Nephron progenitor cell (in vitro differentiated cells): ENCODE measurements at regions not wholly inside any gene's neighbourhood (a gene's known extent, or its start where the extent isn't known, plus 50 kb on each side); places are given as distances from the start of the nearest gene placed in this dataset.

Experiments
- DNase-seq: peaks from one replicate; pipeline ENCODE4 v3.0.0; 2021
- H3K27ac Mint-ChIP-seq: 2 replicates; pipeline ENCODE4 v1.8.0; 2021; ENCODE audit warnings: mild to moderate bottlenecking, moderate library complexity, mixed read lengths
- H3K27me3 Mint-ChIP-seq: 2 replicates; pipeline ENCODE4 v1.8.0; 2021; ENCODE audit warnings: mild to moderate bottlenecking, low read depth, mixed read lengths; ENCODE audit not compliant: poor library complexity
- H3K36me3 Mint-ChIP-seq: 2 replicates; pipeline ENCODE4 v1.8.0; 2021; ENCODE audit warnings: low read depth, mixed read lengths
- H3K4me1 Mint-ChIP-seq: 2 replicates; pipeline ENCODE4 v1.8.0; 2021; ENCODE audit warnings: mixed read lengths
- H3K4me3 Mint-ChIP-seq: 2 replicates; pipeline ENCODE4 v1.8.0; 2021; ENCODE audit warnings: mild to moderate bottlenecking, moderate library complexity, mixed read lengths
- H3K9me3 Mint-ChIP-seq: 2 replicates; pipeline ENCODE4 v1.8.0; 2021; ENCODE audit warnings: mild to moderate bottlenecking, moderate library complexity, mixed read lengths
- TF ChIP-seq, protein P1 (sequence below): fragments of 200-600 bp; sonication (generic); IDR thresholded peaks from 2 replicates; pipeline ENCODE4 v1.5.0; 2021; ENCODE audit warnings: antibody characterized with exemption

- Mint-ChIP-seq H3K36me3 (no peaks in the 10 kb centered on the region), H3K9me3 (peaks cover 25% of the 10 kb centered on the region)
These were observed 623.3 kb downstream of the NSUN3 start for GRCh38 chr3:94686208-94686607.

GRCh38 chr3:94693997-94694640 is 631.3 kb downstream of the NSUN3 start:
- Mint-ChIP-seq H3K9me3 (no peaks in the 10 kb centered on the region), H3K4me1 (no peaks in the 10 kb centered on the region), H3K4me3 (no peak overlapping the region), H3K36me3 (no peaks in the 10 kb centered on the region), H3K27ac (no peak overlapping the region), H3K27me3 (no peaks in the 10 kb centered on the region)
- no peak for DNase-seq
- TF ChIP-seq, protein P1, sequence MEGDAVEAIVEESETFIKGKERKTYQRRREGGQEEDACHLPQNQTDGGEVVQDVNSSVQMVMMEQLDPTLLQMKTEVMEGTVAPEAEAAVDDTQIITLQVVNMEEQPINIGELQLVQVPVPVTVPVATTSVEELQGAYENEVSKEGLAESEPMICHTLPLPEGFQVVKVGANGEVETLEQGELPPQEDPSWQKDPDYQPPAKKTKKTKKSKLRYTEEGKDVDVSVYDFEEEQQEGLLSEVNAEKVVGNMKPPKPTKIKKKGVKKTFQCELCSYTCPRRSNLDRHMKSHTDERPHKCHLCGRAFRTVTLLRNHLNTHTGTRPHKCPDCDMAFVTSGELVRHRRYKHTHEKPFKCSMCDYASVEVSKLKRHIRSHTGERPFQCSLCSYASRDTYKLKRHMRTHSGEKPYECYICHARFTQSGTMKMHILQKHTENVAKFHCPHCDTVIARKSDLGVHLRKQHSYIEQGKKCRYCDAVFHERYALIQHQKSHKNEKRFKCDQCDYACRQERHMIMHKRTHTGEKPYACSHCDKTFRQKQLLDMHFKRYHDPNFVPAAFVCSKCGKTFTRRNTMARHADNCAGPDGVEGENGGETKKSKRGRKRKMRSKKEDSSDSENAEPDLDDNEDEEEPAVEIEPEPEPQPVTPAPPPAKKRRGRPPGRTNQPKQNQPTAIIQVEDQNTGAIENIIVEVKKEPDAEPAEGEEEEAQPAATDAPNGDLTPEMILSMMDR: no peak

More at GRCh38 chr3:94686208-94686607, 623.3 kb downstream of the NSUN3 start:
- no peak overlapping the region for H3K4me3 Mint-ChIP-seq
- H3K4me1 Mint-ChIP-seq: no peaks in the 10 kb centered on the region
- H3K27me3 Mint-ChIP-seq: no peaks in the 10 kb centered on the region
- no peak overlapping the region for H3K27ac Mint-ChIP-seq
- no peak for DNase-seq
- TF ChIP-seq, protein P1: no peak

DNA sequence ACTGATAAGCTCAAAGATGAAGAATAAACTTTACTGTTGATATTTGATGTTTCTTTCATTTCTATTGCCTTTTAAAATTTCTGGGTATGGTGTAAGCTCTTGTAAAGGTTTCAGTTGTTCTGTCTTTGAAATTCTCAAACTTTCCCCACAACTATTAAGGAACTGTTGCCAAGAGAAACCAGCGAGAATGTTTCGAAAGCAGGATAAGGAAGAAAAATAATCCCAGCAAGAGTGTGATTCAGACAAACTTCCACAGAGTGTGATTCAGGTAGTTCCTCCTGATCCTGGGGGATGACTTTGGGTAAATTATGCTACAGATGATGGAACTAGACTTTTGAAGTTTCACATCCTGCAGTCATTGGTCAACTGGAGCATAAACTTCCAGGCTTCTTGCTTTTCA is 632.0 kb downstream of the NSUN3 start:
- DNase-seq: no peak
- no peak overlapping the region for H3K4me3 Mint-ChIP-seq
- no peaks in the 10 kb centered on the region for H3K27me3 Mint-ChIP-seq
- TF ChIP-seq, protein P1: no peak
- H3K4me1 Mint-ChIP-seq: no peaks in the 10 kb centered on the region
- H3K36me3 Mint-ChIP-seq: no peaks in the 10 kb centered on the region
- H3K27ac Mint-ChIP-seq: no peak overlapping the region
- H3K9me3 Mint-ChIP-seq: no peaks in the 10 kb centered on the region

DNA sequence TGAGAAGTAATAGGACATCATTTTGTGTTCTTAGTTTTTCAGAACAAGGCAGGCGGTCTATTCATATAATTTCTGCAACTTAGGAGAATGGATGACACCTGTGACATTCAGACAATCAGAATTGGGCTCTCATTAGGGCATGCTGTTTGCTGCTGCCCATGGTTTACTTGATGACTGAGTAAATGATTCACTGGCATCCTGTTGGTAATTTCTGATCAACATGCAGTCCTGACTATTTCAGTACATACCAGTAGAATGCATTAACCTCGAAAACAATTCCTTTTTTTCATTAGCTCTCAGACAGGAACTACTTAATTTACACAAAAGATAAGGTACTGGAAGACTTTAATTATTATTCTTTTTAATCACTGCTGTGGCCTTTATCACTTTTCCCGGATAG is 641.6 kb downstream of the NSUN3 start:
- H3K4me1 Mint-ChIP-seq: no peaks in the 10 kb centered on the region
- H3K27me3 Mint-ChIP-seq: no peaks in the 10 kb centered on the region
- H3K9me3 Mint-ChIP-seq: no peaks in the 10 kb centered on the region
- no peak overlapping the region for H3K4me3 Mint-ChIP-seq
- H3K27ac Mint-ChIP-seq: no peak overlapping the region
- TF ChIP-seq, protein P1: no peak
- H3K36me3 Mint-ChIP-seq: no peaks in the 10 kb centered on the region
- no peak for DNase-seq

DNA sequence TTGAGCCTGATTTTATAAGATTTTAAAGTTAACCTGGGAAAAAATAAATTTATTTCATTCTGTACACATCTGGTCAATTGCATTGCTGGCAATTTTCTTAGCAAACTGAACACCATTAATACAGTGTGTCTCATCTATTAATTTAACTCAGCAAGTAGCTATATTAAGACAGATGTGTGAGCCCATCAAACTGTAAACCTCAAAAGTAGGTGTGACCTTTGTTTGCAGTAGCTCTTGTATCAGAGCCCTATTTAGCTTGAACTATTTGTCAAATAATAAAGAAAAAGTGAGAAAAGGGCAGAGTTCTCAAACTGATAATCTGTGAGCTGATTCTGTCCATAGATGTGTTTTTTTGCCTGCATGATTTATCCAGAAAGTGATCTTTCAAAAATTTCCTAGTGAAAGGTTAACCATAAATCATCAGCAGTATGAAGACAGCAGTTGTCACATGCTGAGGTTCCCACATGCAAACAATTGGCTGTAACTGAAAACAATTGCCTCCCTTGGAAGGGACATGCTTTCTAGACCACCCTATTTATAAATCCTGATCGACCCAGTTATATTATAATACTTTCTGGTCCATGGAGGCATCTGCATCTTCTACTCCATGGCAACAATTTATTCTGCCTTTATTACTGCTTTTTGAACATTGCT is 646.5 kb downstream of the NSUN3 start:
- DNase-seq: no peak
- TF ChIP-seq, protein P1: no peak
- H3K36me3 Mint-ChIP-seq: no peaks in the 10 kb centered on the region
- H3K4me1 Mint-ChIP-seq: no peaks in the 10 kb centered on the region
- H3K27me3 Mint-ChIP-seq: peaks cover 6% of the 10 kb centered on the region
- no peak overlapping the region for H3K4me3 Mint-ChIP-seq
- no peak overlapping the region for H3K27ac Mint-ChIP-seq
- no peaks in the 10 kb centered on the region for H3K9me3 Mint-ChIP-seq

DNA sequence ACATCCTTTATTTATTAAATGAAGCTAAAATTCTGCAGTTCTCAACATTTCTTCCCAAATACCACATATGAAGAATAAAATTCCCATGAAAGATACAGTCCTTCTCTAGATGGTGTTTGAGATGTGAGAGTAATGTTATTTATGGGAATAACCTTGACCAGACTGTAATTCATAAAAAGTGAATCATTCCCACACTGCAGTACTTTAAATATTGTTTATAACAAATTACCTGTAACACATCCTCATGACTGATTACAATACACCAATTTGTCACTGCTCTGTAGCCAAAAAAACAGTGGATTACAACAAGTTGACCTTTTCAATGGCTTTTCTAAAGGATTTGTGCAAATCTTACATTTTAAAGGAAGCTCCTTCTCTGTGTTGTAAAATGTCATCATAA is 651.3 kb downstream of the NSUN3 start:
- H3K4me1 Mint-ChIP-seq: no peaks in the 10 kb centered on the region
- H3K9me3 Mint-ChIP-seq: no peaks in the 10 kb centered on the region
- peaks cover 6% of the 10 kb centered on the region for H3K27me3 Mint-ChIP-seq

More for the DNA sequence above, 651.3 kb downstream of the NSUN3 start:
- no peak overlapping the region for H3K4me3 Mint-ChIP-seq
- no peak overlapping the region for H3K27ac Mint-ChIP-seq
- no peak for DNase-seq
- TF ChIP-seq, protein P1: no peak
- no peaks in the 10 kb centered on the region for H3K36me3 Mint-ChIP-seq
